RWPE1 (cell line): ENCODE measurements at regions not wholly inside any gene's neighbourhood (a gene's known extent, or its start where the extent isn't known, plus 50 kb on each side); places are given as distances from the start of the nearest gene placed in this dataset.

Source experiments
- CTCF ChIA-PET: fragments of 350-600 bp; sonication (Branson Sonifier 250); formaldehyde crosslinking; extraction: SDS; loops from one replicate; lab custom pipeline; 2021; lab: Yijun Ruan, JAX
- POLR2A ChIA-PET: fragments of 400-600 bp; formaldehyde crosslinking; extraction: SDS; loops from one replicate; lab custom pipeline; 2020; ENCODE audit warnings: antibody characterized with exemption; ENCODE audit not compliant: low non-redundant PET; lab: Yijun Ruan, JAX
- DNase-seq: peaks from one replicate; pipeline ENCODE4 v3.0.0; 2012; ENCODE audit warnings: low spot score
- H3K27ac ChIP-seq: fragments of 450-650 bp; 2 replicates; pipeline ENCODE4 v1.5.1; 2017
- CTCF ChIP-seq: fragments of 450-650 bp; conservative IDR thresholded peaks from 2 replicates; pipeline ENCODE4 v1.5.1; 2017; ENCODE audit warnings: low read depth, mild to moderate bottlenecking

- POLR2A ChIA-PET: no interaction called here
- CTCF ChIA-PET: no interaction called here
- H3K27ac ChIP-seq: no peak overlapping the region
- DNase-seq: no peak
- TF ChIP-seq CTCF: no peak
Measured at GRCh38 chr17:22464041-22464440, 771.7 kb downstream of the KCNJ18 start.

- DNase-seq: no peak
- ChIA-PET CTCF (no interaction called here), POLR2A (no interaction called here)
- H3K27ac ChIP-seq: no peak overlapping the region
- no peak for TF ChIP-seq CTCF
Measured at GRCh38 chr17:22467720-22468119, 775.4 kb downstream of the KCNJ18 start.

- POLR2A ChIA-PET: no interaction called here
- no peak overlapping the region for H3K27ac ChIP-seq
- no peak for TF ChIP-seq CTCF
- no peak for DNase-seq
- CTCF ChIA-PET: no interaction called here
Measured at GRCh38 chr17:22469101-22469880, 777.0 kb downstream of the KCNJ18 start.

- TF ChIP-seq CTCF: no peak
- no peak for DNase-seq
- ChIA-PET POLR2A (no interaction called here), CTCF (no interaction called here)
- H3K27ac ChIP-seq: no peak overlapping the region
Measured at GRCh38 chr17:22469941-22470340, 777.6 kb downstream of the KCNJ18 start.

GRCh38 chr17:22470411-22471175 lies 778.3 kb downstream of the KCNJ18 start:
- POLR2A ChIA-PET: no interaction called here
- CTCF ChIA-PET: no interaction called here
- no peak for DNase-seq
- no peak for TF ChIP-seq CTCF
- H3K27ac ChIP-seq: no peak overlapping the region

- no peak for TF ChIP-seq CTCF
- CTCF ChIA-PET: no interaction called here
- H3K27ac ChIP-seq: no peak overlapping the region
- POLR2A ChIA-PET: no interaction called here
- DNase-seq: no peak
Measured at GRCh38 chr17:22484826-22485225, 792.5 kb downstream of the KCNJ18 start.
